ENCODE measurements at regions not wholly inside any gene's neighbourhood (a gene's known extent, or its start where the extent isn't known, plus 50 kb on each side); places are given as distances from the start of the nearest gene placed in this dataset.
"Not testable (repeated sequence)": the region's sequence is repeated elsewhere in the genome, so short reads cannot be mapped to it uniquely, and the experiment has no call there.

- Histone ChIP-seq H3K27me3 (no peaks in the 10 kb centered on the region), H3K27ac (no peak overlapping the region), H3K36me3 (no peaks in the 10 kb centered on the region), H3K9me3 (peaks cover 0 to 13% (median 2%) of the 10 kb centered on the region in 4 donors), H3K4me1 (no peaks in the 10 kb centered on the region), H3K4me3 (no peak overlapping the region)
- DNase-seq (ENCODE audit: low spot score in 2 of 2) = no peak
- 23 to 27% methylated on average over 2 of the region's 2 CpGs for WGBS, 2 donors
- TF ChIP-seq, protein P1, sequence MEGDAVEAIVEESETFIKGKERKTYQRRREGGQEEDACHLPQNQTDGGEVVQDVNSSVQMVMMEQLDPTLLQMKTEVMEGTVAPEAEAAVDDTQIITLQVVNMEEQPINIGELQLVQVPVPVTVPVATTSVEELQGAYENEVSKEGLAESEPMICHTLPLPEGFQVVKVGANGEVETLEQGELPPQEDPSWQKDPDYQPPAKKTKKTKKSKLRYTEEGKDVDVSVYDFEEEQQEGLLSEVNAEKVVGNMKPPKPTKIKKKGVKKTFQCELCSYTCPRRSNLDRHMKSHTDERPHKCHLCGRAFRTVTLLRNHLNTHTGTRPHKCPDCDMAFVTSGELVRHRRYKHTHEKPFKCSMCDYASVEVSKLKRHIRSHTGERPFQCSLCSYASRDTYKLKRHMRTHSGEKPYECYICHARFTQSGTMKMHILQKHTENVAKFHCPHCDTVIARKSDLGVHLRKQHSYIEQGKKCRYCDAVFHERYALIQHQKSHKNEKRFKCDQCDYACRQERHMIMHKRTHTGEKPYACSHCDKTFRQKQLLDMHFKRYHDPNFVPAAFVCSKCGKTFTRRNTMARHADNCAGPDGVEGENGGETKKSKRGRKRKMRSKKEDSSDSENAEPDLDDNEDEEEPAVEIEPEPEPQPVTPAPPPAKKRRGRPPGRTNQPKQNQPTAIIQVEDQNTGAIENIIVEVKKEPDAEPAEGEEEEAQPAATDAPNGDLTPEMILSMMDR (IDR thresholded peaks at IDR 0.05) = no peak
- TF ChIP-seq EP300 (IDR thresholded peaks at IDR 0.05) = no peak
- no peak for TF ChIP-seq POLR2A (IDR thresholded peaks at IDR 0.05)
Observed at GRCh38 chr20:40883097-40883496, 145.5 kb upstream of the TOP1 start.

- 50 to 65% methylated on average over 13 of the region's 13 CpGs for WGBS, 2 donors
- no peak for DNase-seq (ENCODE audit: low spot score in 2 of 2)
- no peak overlapping the region for H3K27ac ChIP-seq
- H3K36me3 ChIP-seq = no peaks in the 10 kb centered on the region
- H3K4me1 ChIP-seq = no peaks in the 10 kb centered on the region
- H3K9me3 ChIP-seq = no peaks in the 10 kb centered on the region
- no peak for TF ChIP-seq EP300 (IDR thresholded peaks at IDR 0.05)
- TF ChIP-seq, protein P1 (IDR thresholded peaks at IDR 0.05) = no peak
- TF ChIP-seq POLR2A (IDR thresholded peaks at IDR 0.05) = no peak
- no peaks in the 10 kb centered on the region for H3K27me3 ChIP-seq
- H3K4me3 ChIP-seq = no peak overlapping the region
Observed at GRCh38 chr20:40887105-40887504, 141.5 kb upstream of the TOP1 start.

- DNase-seq (ENCODE audit: low spot score in 2 of 2) = not testable (repeated sequence)
Observed at GRCh38 chr20:40889266-40889665, 139.4 kb upstream of the TOP1 start.

GRCh38 chr20:40890181-40890580, 138.4 kb upstream of the TOP1 start:
- DNase-seq (ENCODE audit: low spot score in 2 of 2) = no peak
- Histone ChIP-seq H3K27ac (no peak overlapping the region), H3K36me3 (no peaks in the 10 kb centered on the region), H3K4me3 (no peak overlapping the region), H3K27me3 (no peaks in the 10 kb centered on the region), H3K4me1 (peaks cover 0 to 10% (median 0%) of the 10 kb centered on the region in 4 donors), H3K9me3 (no peaks in the 10 kb centered on the region)
- 94 to 98% methylated on average over 2 of the region's 2 CpGs for WGBS, 2 donors
- TF ChIP-seq, protein P1 (IDR thresholded peaks at IDR 0.05) = no peak
- TF ChIP-seq POLR2A (IDR thresholded peaks at IDR 0.05) = no peak
- no peak for TF ChIP-seq EP300 (IDR thresholded peaks at IDR 0.05)

More at GRCh38 chr20:40889266-40889665, 139.4 kb upstream of the TOP1 start:
- not testable (repeated sequence) for H3K4me1 ChIP-seq, H3K4me3 ChIP-seq, H3K27me3 ChIP-seq, H3K36me3 ChIP-seq, H3K9me3 ChIP-seq, H3K27ac ChIP-seq
- WGBS, 2 donors = 95 to 96% methylated on average over 3 of the region's 3 CpGs

GRCh38 chr20:40890635-40891034, 138.0 kb upstream of the TOP1 start:
- Histone ChIP-seq H3K27me3 (no peaks in the 10 kb centered on the region), H3K4me1 (peaks cover 0 to 10% (median 0%) of the 10 kb centered on the region in 4 donors), H3K9me3 (no peaks in the 10 kb centered on the region), H3K27ac (no peak overlapping the region), H3K36me3 (no peaks in the 10 kb centered on the region), H3K4me3 (no peak overlapping the region)
- no peak for DNase-seq (ENCODE audit: low spot score in 2 of 2)
- TF ChIP-seq, protein P1 (IDR thresholded peaks at IDR 0.05) = no peak
- no peak for TF ChIP-seq EP300 (IDR thresholded peaks at IDR 0.05)
- TF ChIP-seq POLR2A (IDR thresholded peaks at IDR 0.05) = no peak

- H3K9me3 ChIP-seq = no peaks in the 10 kb centered on the region
- no peak overlapping the region for H3K27ac ChIP-seq
- no peak for DNase-seq (ENCODE audit: low spot score in 2 of 2)
- H3K4me3 ChIP-seq = no peak overlapping the region
- H3K27me3 ChIP-seq = no peaks in the 10 kb centered on the region
- H3K4me1 ChIP-seq = peaks cover 0 to 10% (median 0%) of the 10 kb centered on the region in 4 donors
- no peaks in the 10 kb centered on the region for H3K36me3 ChIP-seq
- TF ChIP-seq EP300 (IDR thresholded peaks at IDR 0.05) (no peak), POLR2A (IDR thresholded peaks at IDR 0.05) (no peak)
- TF ChIP-seq, protein P1 (IDR thresholded peaks at IDR 0.05) = no peak
Observed at GRCh38 chr20:40891351-40891750, 137.3 kb upstream of the TOP1 start.
